HUES64 (cell line): ENCODE measurements at regions not wholly inside any gene's neighbourhood (a gene's known extent, or its start where the extent isn't known, plus 50 kb on each side); places are given as distances from the start of the nearest gene placed in this dataset.

ENCODE experiments used
- H3K27ac ChIP-seq: 2 replicates; pipeline ENCODE4 v1.7.0; 2013; ENCODE audit warnings: low read depth, low read length, inconsistent platforms
- H3K27me3 ChIP-seq: 2 replicates; pipeline ENCODE4 v1.6.1; 2013; ENCODE audit warnings: mild to moderate bottlenecking, low read length; ENCODE audit not compliant: insufficient read depth
- H3K36me3 ChIP-seq: 2 replicates; pipeline ENCODE4 v1.6.1; 2013; ENCODE audit warnings: mild to moderate bottlenecking, low read length; ENCODE audit not compliant: insufficient read depth
- H3K4me1 ChIP-seq: 2 replicates; pipeline ENCODE4 v1.6.1; 2013; ENCODE audit warnings: mild to moderate bottlenecking, low read length, moderate library complexity; ENCODE audit not compliant: insufficient read depth
- H3K4me3 ChIP-seq: 2 replicates; pipeline ENCODE4 v1.5.1; 2013; ENCODE audit warnings: mild to moderate bottlenecking, low read length, moderate library complexity
- H3K9ac ChIP-seq: 2 replicates; pipeline ENCODE4 v1.6.1; 2013; ENCODE audit warnings: mild to moderate bottlenecking, low read depth, low read length
- H3K9me3 ChIP-seq: 2 replicates; pipeline ENCODE4 v1.6.1; 2013; ENCODE audit warnings: low read depth, low read length; ENCODE audit not compliant: insufficient read depth
- WGBS: fragments of 150-250, 120-280 bp; methylation state at CpG from one replicate; pipeline ENCODE4 v1.1.7; 2013; ENCODE audit warnings: missing lambda C conversion rate; 5-methylcytosine and 5-hydroxymethylcytosine counted together

GRCh38 chr2:117691595-117691994 lies 122.9 kb upstream of the DDX18 start:
- no peak overlapping the region for H3K4me3 ChIP-seq
- no peak overlapping the region for H3K27ac ChIP-seq
- no peaks in the 10 kb centered on the region for H3K27me3 ChIP-seq
- 0 out of 2 replicates have a peak, but pooled peaks cover 6% of the 10 kb centered on the region for H3K4me1 ChIP-seq
- WGBS = 94% methylated on average over 2 of the region's 2 CpGs
- H3K9ac ChIP-seq = no peak overlapping the region
- H3K36me3 ChIP-seq = no peaks in the 10 kb centered on the region
- no peaks in the 10 kb centered on the region for H3K9me3 ChIP-seq

DNA sequence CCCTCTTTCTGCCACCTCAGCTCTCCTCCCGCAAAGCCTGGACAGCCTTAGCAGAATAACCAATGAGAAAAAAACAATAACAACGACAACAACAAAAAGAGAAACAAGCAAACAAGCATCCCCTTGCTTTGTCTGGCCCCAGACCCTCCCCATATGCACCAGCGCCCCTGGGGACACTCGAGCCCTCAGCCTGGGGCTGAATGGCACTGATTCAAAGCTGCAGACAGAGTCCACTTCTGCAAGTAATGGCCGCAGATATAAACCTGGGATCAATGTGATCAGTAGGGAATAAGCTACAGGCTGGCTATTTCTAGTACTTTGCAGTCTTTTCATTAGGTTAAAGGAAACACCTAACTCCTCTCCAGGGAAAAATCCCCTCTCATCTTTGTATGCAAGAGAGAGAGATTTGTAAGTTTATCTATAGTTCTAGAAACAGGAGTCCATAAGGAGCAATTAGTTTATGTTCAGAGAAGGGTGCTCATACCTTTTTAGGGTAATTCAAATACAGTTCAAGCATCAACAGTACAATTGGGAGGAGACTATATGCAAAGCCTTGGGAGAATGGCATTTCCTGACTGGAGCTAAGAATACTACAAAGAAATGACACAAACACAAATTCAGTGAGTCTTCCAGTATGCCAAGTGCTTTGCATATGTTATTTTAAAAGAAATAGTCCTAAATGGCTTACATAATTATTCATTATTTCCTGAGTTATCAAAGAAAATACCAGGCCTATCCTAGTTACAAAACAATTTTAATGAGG lies 122.3 kb upstream of the DDX18 start:
- 81% methylated on average over 5 of the region's 5 CpGs for WGBS
- H3K36me3 ChIP-seq = no peaks in the 10 kb centered on the region
- H3K9me3 ChIP-seq = no peaks in the 10 kb centered on the region
- no peak overlapping the region for H3K9ac ChIP-seq
- H3K27ac ChIP-seq = no peak overlapping the region
- H3K4me3 ChIP-seq = no peak overlapping the region
- no peaks in the 10 kb centered on the region for H3K27me3 ChIP-seq
- 0 out of 2 replicates have a peak, but pooled peaks cover 6% of the 10 kb centered on the region for H3K4me1 ChIP-seq

DNA sequence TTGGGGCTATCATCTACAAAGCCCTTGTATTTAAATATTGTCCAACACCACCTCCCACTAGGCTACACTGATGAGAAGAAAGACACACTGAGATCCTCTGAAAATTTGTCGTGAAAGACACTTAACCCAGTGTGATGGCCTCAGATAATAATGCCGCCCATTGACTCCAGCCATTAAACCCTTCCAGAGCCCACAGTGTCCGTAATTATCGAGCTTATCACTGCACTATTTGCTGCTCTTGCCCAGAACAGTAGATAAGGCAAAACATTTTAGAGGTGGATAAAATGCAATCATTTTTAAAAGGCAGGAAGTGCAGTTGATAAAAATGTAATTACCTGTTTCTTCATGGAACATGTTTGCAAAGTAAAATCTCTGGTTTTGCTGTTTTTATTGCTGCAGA lies 121.3 kb upstream of the DDX18 start:
- no peak overlapping the region for H3K27ac ChIP-seq
- H3K9me3 ChIP-seq = no peaks in the 10 kb centered on the region
- WGBS = 97% methylated on average over 4 of the region's 4 CpGs
- H3K4me3 ChIP-seq = no peak overlapping the region
- no peaks in the 10 kb centered on the region for H3K27me3 ChIP-seq
- no peaks in the 10 kb centered on the region for H3K36me3 ChIP-seq
- 0 out of 2 replicates have a peak, but pooled peaks cover 6% of the 10 kb centered on the region for H3K4me1 ChIP-seq
- H3K9ac ChIP-seq = no peak overlapping the region

- Histone ChIP-seq H3K27me3 (no peaks in the 10 kb centered on the region), H3K9me3 (no peaks in the 10 kb centered on the region), H3K36me3 (no peaks in the 10 kb centered on the region), H3K9ac (no peak overlapping the region), H3K4me1 (peaks cover 8% of the 10 kb centered on the region; the same call in 1 of the 2 replicates), H3K27ac (no peak overlapping the region), H3K4me3 (no peak overlapping the region)
- WGBS = 91% methylated on average over 2 of the region's 2 CpGs
These were observed 120.8 kb upstream of the DDX18 start for GRCh38 chr2:117693651-117694050.

GRCh38 chr2:117698287-117698686 lies 116.2 kb upstream of the DDX18 start:
- 88% methylated on average over 3 of the region's 4 CpGs for WGBS
- no peaks in the 10 kb centered on the region for H3K9me3 ChIP-seq
- no peak overlapping the region for H3K27ac ChIP-seq
- no peaks in the 10 kb centered on the region for H3K36me3 ChIP-seq
- H3K4me3 ChIP-seq = no peak overlapping the region
- no peak overlapping the region for H3K9ac ChIP-seq
- H3K27me3 ChIP-seq = no peaks in the 10 kb centered on the region
- peaks cover 6% of the 10 kb centered on the region; the same call in 1 of the 2 replicates for H3K4me1 ChIP-seq

GRCh38 chr2:117698819-117699218 lies 115.7 kb upstream of the DDX18 start:
- H3K9ac ChIP-seq = no peak overlapping the region
- H3K27ac ChIP-seq = no peak overlapping the region
- H3K36me3 ChIP-seq = no peaks in the 10 kb centered on the region
- 78% methylated on average over 4 of the region's 4 CpGs for WGBS
- H3K4me3 ChIP-seq = no peak overlapping the region
- H3K27me3 ChIP-seq = no peaks in the 10 kb centered on the region
- no peaks in the 10 kb centered on the region for H3K9me3 ChIP-seq
- H3K4me1 ChIP-seq = peaks cover 6% of the 10 kb centered on the region; the same call in 1 of the 2 replicates

DNA sequence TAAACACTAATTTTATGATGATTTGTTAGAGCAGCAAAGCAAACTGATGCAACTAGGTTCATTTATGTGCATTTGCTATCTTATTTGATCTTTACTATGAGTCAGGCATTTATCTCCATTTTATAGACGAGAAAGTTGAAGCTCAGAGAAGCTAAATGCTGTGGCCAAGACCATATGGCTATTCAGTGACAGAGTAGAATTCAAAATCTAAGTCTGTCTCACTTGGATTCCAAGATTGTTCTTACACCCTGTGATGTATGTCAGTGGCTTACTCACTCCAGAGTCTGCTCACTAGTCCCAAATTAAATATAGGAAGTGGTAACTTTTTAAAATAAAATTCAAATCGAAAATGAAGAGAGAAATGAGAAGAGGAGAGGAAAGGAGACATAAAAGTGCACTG lies 114.0 kb upstream of the DDX18 start:
- 81% methylated on average over 2 of the region's 2 CpGs for WGBS
- H3K27me3 ChIP-seq = no peaks in the 10 kb centered on the region
- H3K9me3 ChIP-seq = no peaks in the 10 kb centered on the region
- H3K4me3 ChIP-seq = no peak overlapping the region
- peaks cover 6% of the 10 kb centered on the region; the same call in 1 of the 2 replicates for H3K4me1 ChIP-seq
- H3K36me3 ChIP-seq = no peaks in the 10 kb centered on the region
- H3K27ac ChIP-seq = no peak overlapping the region
- no peak overlapping the region for H3K9ac ChIP-seq

DNA sequence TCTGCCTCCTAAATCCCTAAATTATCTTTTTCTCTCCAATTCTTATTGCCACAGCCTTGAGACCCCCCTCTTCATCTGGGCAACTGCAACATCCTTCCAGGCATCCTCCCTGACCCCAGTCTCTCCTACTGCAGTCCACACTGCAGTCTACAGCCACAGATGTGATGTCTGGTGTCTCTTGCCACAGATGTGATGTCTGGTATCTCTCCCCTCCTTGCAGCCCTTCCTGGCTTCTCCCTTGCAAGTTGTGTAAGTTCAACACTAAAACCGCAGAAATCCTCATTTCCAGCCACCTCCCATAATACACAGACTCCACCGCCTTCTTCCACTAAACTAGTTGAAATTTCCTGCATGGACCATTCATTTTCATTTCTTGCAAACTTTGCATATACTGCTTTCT lies 113.1 kb upstream of the DDX18 start:
- Histone ChIP-seq H3K27me3 (no peaks in the 10 kb centered on the region), H3K4me3 (no peak overlapping the region), H3K9me3 (no peaks in the 10 kb centered on the region), H3K27ac (no peak overlapping the region), H3K36me3 (no peaks in the 10 kb centered on the region), H3K9ac (no peak overlapping the region), H3K4me1 (peaks cover 6% of the 10 kb centered on the region; the same call in 1 of the 2 replicates)
- 93% methylated on average over 2 of the region's 2 CpGs for WGBS

DNA sequence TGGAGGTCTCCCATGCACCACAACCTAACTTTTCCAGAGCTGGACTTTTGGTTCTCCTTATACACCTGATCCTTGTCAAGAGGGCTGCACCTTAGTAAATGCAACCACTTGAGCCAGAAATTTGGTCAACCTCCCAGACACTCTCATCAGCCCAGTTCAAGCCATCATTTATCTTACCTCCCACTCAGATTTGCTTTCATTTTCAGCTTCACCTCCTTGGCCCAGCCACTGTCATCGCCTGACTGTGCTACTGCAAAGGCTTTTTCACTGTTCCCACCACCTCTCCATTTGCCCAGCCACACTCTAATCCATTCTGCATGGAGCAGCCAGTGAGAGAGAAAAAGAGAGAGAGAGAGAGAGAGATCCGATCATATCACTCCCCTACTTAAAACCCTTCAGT lies 112.4 kb upstream of the DDX18 start:
- peaks cover 6% of the 10 kb centered on the region; the same call in 1 of the 2 replicates for H3K4me1 ChIP-seq
- H3K9me3 ChIP-seq = no peaks in the 10 kb centered on the region
- 94% methylated on average over 1 of the region's 2 CpGs for WGBS
- H3K4me3 ChIP-seq = no peak overlapping the region
- no peaks in the 10 kb centered on the region for H3K36me3 ChIP-seq
- H3K27ac ChIP-seq = no peak overlapping the region
- no peak overlapping the region for H3K9ac ChIP-seq
- no peaks in the 10 kb centered on the region for H3K27me3 ChIP-seq

GRCh38 chr2:117703858-117704257 lies 110.6 kb upstream of the DDX18 start:
- WGBS = 81% methylated on average over 4 of the region's 7 CpGs

GRCh38 chr2:117704818-117705217 lies 109.7 kb upstream of the DDX18 start:
- H3K36me3 ChIP-seq = no peaks in the 10 kb centered on the region
- no peak overlapping the region for H3K27ac ChIP-seq
- no peaks in the 10 kb centered on the region for H3K27me3 ChIP-seq
- no peak overlapping the region for H3K9ac ChIP-seq
- no peaks in the 10 kb centered on the region for H3K4me1 ChIP-seq
- WGBS = 91% methylated on average over 3 of the region's 3 CpGs
- H3K4me3 ChIP-seq = no peak overlapping the region
- H3K9me3 ChIP-seq = no peaks in the 10 kb centered on the region

More at GRCh38 chr2:117703858-117704257, 110.6 kb upstream of the DDX18 start:
- Histone ChIP-seq H3K4me3 (no peak overlapping the region), H3K27me3 (no peaks in the 10 kb centered on the region), H3K27ac (no peak overlapping the region), H3K4me1 (peaks cover 1% of the 10 kb centered on the region; the same call in 1 of the 2 replicates), H3K9me3 (no peaks in the 10 kb centered on the region), H3K9ac (no peak overlapping the region), H3K36me3 (no peaks in the 10 kb centered on the region)
